Right lobe of liver (tissue), 4 donors: ENCODE measurements at regions not wholly inside any gene's neighbourhood (a gene's known extent, or its start where the extent isn't known, plus 50 kb on each side); places are given as distances from the start of the nearest gene placed in this dataset.

Experiments used
- POLR2A ChIP-seq: fragments of 450-650 bp; IDR thresholded peaks from one replicate; pipeline ENCODE4 v1.6.1; 2017; ENCODE audit warnings: antibody characterized with exemption, mild to moderate bottlenecking
- TF ChIP-seq, protein P1 (sequence below), 4 donors: fragments of 200-600 bp in 3 of 4; fragments of 450-650 bp in 1 of 4; IDR thresholded peaks; one replicate each; pipeline versions ENCODE4 v1.5.1 to v1.8.0; 2016 to 2022; ENCODE audit warnings: antibody characterized with exemption in 4 of 4, mild to moderate bottlenecking in 2 of 4
- donor health status: DM: no; HTN: no; CAD: no.
- donor health status: DM: no; HTN: no; CAD: no.
- donor health status: DM: no; HTN: yes; CAD: no.

DNA sequence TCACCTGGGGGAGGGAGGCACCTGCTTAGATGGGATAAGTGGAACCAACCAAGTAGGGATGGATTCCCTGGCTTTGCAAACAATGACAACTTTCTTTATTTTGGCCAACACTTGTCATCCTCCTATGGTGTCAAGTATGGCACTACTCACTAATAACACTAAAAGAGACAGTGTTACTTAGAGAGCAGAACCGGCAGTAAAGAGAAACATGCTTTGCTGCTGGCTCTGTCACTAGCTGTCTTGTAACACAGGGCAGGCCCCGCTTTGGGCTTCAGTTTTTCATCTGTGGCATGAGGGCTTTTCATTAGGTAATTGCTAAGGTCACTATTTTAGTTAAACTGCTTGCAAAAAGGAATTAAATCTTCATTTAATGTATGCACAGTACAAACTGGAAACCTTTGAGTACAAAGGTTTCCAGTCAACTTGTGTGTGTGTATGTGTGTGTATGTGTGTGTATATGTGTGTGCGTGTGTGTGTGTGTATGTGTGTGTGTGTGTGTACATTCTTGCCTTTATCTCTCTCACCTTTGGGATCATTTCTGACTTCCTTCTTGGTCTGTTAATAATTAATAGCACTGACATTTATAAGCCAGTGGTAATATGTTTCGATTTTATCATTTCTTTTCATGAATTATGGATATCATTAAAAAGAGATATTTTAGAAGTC is 64.7 kb downstream of the BTBD3 start:
- TF ChIP-seq, protein P1, sequence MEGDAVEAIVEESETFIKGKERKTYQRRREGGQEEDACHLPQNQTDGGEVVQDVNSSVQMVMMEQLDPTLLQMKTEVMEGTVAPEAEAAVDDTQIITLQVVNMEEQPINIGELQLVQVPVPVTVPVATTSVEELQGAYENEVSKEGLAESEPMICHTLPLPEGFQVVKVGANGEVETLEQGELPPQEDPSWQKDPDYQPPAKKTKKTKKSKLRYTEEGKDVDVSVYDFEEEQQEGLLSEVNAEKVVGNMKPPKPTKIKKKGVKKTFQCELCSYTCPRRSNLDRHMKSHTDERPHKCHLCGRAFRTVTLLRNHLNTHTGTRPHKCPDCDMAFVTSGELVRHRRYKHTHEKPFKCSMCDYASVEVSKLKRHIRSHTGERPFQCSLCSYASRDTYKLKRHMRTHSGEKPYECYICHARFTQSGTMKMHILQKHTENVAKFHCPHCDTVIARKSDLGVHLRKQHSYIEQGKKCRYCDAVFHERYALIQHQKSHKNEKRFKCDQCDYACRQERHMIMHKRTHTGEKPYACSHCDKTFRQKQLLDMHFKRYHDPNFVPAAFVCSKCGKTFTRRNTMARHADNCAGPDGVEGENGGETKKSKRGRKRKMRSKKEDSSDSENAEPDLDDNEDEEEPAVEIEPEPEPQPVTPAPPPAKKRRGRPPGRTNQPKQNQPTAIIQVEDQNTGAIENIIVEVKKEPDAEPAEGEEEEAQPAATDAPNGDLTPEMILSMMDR (IDR thresholded peaks at IDR 0.05): no peak
- no peak for TF ChIP-seq POLR2A
